Hepatocyte (in vitro differentiated cells): ENCODE measurements at regions not wholly inside any gene's neighbourhood (a gene's known extent, or its start where the extent isn't known, plus 50 kb on each side); places are given as distances from the start of the nearest gene placed in this dataset.
"Not testable (repeated sequence)": the region's sequence is repeated elsewhere in the genome, so short reads cannot be mapped to it uniquely, and the experiment has no call there.

Source experiments
- CTCF ChIP-seq: fragments of 200-600 bp; sonication (generic); IDR thresholded peaks from 2 replicates; pipeline ENCODE4 v1.5.1; 2016; ENCODE audit warnings: antibody characterized with exemption, mild to moderate bottlenecking; ENCODE audit not compliant: poor library complexity
- EZH2 ChIP-seq: fragments of 200-600 bp; sonication (generic); IDR thresholded peaks from 2 replicates; pipeline ENCODE4 v1.6.1; 2016; ENCODE audit warnings: antibody characterized with exemption, mild to moderate bottlenecking, borderline replicate concordance

- TF ChIP-seq CTCF, EZH2: not testable (repeated sequence)
Observed at GRCh38 chr6:27132282-27132531, 115.3 kb upstream of the PRSS16 start.
